Parathyroid adenoma (tissue), 2 donors: ENCODE measurements at regions not wholly inside any gene's neighbourhood (a gene's known extent, or its start where the extent isn't known, plus 50 kb on each side); places are given as distances from the start of the nearest gene placed in this dataset.

Experiments used
- H2AFZ ChIP-seq: fragments of 300-600 bp; sonication (generic); one replicate; pipeline ENCODE4 v1.7.0; 2017; ENCODE audit warnings: antibody characterized with exemption, mild to moderate bottlenecking
- H3K27ac ChIP-seq: fragments of 300-600 bp; sonication (generic); one replicate; pipeline ENCODE4 v1.7.0; 2017
- H3K27me3 ChIP-seq: fragments of 300-600 bp; sonication (generic); one replicate; pipeline ENCODE4 v1.7.0; 2017; ENCODE audit warnings: low read length; ENCODE audit not compliant: control insufficient read depth, insufficient read depth
- H3K36me3 ChIP-seq: fragments of 300-600 bp; sonication (generic); one replicate; pipeline ENCODE4 v1.7.0; 2017; ENCODE audit warnings: low read length; ENCODE audit not compliant: control insufficient read depth, insufficient read depth
- H3K4me1 ChIP-seq: fragments of 300-600 bp; sonication (generic); one replicate; pipeline ENCODE4 v1.7.0; 2017; ENCODE audit warnings: control low read depth
- H3K4me2 ChIP-seq: fragments of 300-600 bp; sonication (generic); one replicate; pipeline ENCODE4 v1.7.0; 2017; ENCODE audit warnings: low read length
- H3K4me3 ChIP-seq: fragments of 300-600 bp; sonication (generic); one replicate; pipeline ENCODE4 v1.7.0; 2017; ENCODE audit warnings: low read depth, low read length
- H3K79me2 ChIP-seq: fragments of 300-600 bp; sonication (generic); one replicate; pipeline ENCODE4 v1.7.0; 2017; ENCODE audit warnings: control low read depth
- H3K9ac ChIP-seq: fragments of 300-600 bp; sonication (generic); one replicate; pipeline ENCODE4 v1.7.0; 2017; ENCODE audit warnings: mild to moderate bottlenecking
- H3K9me3 ChIP-seq: fragments of 300-600 bp; sonication (generic); one replicate; pipeline ENCODE4 v1.7.0; 2017; ENCODE audit warnings: low read length; ENCODE audit not compliant: control insufficient read depth
- TF ChIP-seq, protein P1 (sequence below): fragments of 300-600 bp; sonication (generic); IDR thresholded peaks from one replicate; pipeline ENCODE4 v1.7.0; 2017; ENCODE audit warnings: antibody characterized with exemption, mild to moderate bottlenecking
- donor health status: primary hyperparathyroidism.

DNA sequence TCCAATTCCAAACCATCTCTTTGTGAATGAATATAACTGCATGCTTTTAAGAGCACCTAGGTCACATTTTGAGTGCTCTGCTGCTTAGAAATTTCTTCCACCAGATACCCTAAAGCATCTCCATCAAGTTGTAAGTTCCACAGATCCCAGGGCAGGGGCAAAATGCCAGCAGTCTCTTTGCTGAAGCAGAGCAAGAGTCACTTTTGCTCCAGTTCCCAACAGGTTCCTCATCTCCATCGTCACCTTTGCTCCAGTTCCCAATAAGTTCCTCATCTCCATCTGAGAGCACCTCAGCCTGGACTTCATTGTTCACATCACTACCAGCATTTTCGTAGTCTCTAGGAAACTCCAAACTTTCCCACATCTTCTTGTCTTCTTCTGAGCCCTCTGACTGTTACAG is 116.7 kb upstream of the ALKAL2 start:
- Histone ChIP-seq H3K27ac (no peak overlapping the region), H3K4me2 (no peak overlapping the region), H3K9me3 (no peaks in the 10 kb centered on the region), H3K4me1 (no peaks in the 10 kb centered on the region), H3K9ac (no peak overlapping the region), H3K27me3 (no peaks in the 10 kb centered on the region), H3K79me2 (no peaks in the 10 kb centered on the region), H3K36me3 (no peaks in the 10 kb centered on the region), H3K4me3 (no peak overlapping the region), H2AFZ (no peak overlapping the region)
- TF ChIP-seq, protein P1, sequence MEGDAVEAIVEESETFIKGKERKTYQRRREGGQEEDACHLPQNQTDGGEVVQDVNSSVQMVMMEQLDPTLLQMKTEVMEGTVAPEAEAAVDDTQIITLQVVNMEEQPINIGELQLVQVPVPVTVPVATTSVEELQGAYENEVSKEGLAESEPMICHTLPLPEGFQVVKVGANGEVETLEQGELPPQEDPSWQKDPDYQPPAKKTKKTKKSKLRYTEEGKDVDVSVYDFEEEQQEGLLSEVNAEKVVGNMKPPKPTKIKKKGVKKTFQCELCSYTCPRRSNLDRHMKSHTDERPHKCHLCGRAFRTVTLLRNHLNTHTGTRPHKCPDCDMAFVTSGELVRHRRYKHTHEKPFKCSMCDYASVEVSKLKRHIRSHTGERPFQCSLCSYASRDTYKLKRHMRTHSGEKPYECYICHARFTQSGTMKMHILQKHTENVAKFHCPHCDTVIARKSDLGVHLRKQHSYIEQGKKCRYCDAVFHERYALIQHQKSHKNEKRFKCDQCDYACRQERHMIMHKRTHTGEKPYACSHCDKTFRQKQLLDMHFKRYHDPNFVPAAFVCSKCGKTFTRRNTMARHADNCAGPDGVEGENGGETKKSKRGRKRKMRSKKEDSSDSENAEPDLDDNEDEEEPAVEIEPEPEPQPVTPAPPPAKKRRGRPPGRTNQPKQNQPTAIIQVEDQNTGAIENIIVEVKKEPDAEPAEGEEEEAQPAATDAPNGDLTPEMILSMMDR, result no peak

DNA sequence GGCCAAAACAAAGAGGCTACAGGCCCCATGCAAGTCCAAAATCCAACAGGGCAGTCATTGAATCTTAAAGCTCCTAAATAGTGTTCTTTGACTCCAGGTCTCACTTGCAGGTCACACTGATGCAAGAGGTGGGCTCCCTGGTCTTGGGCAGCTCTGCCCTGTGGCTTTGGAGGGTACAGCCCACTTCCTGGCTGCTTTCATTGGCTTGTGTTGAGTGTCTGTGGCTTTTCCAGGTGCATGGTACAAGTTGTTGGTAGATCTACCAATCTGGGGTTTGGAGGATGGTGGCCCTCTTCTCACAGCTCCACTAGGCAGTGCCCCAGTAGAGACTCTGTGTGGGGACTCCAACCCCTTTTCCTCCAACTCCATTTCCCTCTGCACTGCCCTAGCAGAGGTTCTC is 115.8 kb upstream of the ALKAL2 start:
- no peak overlapping the region for H3K27ac ChIP-seq
- H3K79me2 ChIP-seq, result no peaks in the 10 kb centered on the region
- H3K4me3 ChIP-seq, result no peak overlapping the region
- H2AFZ ChIP-seq, result no peak overlapping the region
- H3K27me3 ChIP-seq, result no peaks in the 10 kb centered on the region
- H3K4me2 ChIP-seq, result no peak overlapping the region
- TF ChIP-seq, protein P1, result no peak
- no peaks in the 10 kb centered on the region for H3K4me1 ChIP-seq
- no peak overlapping the region for H3K9ac ChIP-seq
- no peaks in the 10 kb centered on the region for H3K9me3 ChIP-seq
- no peaks in the 10 kb centered on the region for H3K36me3 ChIP-seq

DNA sequence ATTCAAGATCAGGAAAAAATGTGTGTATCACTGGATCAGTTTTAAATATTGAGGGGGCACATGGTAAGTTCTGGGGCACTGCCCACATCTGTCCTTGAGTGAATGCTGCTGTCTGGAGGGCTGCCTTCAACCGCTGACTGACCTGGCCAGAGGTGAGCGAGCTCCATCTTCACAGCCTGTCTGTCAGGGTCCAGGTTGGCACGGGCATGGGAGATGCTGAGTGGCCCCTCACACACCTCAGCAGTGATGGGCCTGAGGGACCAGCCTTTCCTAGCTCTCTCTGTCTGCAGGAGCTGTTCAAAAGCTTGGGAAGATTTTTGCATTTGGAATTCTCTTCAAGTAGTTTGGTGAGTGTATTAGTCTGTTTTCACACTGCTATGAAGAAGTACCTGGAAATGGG is 114.8 kb upstream of the ALKAL2 start:
- H3K4me3 ChIP-seq, result no peak overlapping the region
- H3K4me1 ChIP-seq, result no peaks in the 10 kb centered on the region
- no peaks in the 10 kb centered on the region for H3K27me3 ChIP-seq
- H3K36me3 ChIP-seq, result no peaks in the 10 kb centered on the region
- H3K27ac ChIP-seq, result no peak overlapping the region
- H3K79me2 ChIP-seq, result no peaks in the 10 kb centered on the region
- H3K9ac ChIP-seq, result no peak overlapping the region
- no peak overlapping the region for H2AFZ ChIP-seq
- TF ChIP-seq, protein P1, result no peak
- H3K4me2 ChIP-seq, result no peak overlapping the region
- no peaks in the 10 kb centered on the region for H3K9me3 ChIP-seq

DNA sequence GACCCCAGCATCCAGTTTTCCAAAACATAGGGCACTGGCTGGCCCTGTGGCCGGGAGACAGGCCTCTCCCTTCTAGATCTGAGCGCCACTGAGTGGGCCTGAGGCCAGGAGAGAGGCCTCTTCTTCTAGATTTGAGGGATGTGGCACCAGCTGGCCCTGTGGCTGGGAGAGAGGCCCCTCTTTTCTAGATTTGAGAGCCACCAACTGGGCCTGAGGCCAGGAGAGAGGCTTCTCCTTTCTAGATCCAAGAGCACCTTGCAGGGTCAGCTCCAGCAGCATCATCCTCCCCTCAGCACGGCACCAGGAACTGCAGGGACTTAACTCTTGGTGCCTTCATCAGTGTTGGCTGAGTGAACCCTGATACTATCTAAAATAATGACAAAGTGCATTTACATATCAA is 114.3 kb upstream of the ALKAL2 start:
- Histone ChIP-seq H3K4me2 (no peak overlapping the region), H3K4me1 (no peaks in the 10 kb centered on the region), H3K9me3 (no peaks in the 10 kb centered on the region), H3K9ac (no peak overlapping the region), H3K27ac (no peak overlapping the region), H2AFZ (no peak overlapping the region), H3K4me3 (no peak overlapping the region), H3K27me3 (no peaks in the 10 kb centered on the region), H3K79me2 (no peaks in the 10 kb centered on the region), H3K36me3 (no peaks in the 10 kb centered on the region)
- TF ChIP-seq, protein P1, result no peak

DNA sequence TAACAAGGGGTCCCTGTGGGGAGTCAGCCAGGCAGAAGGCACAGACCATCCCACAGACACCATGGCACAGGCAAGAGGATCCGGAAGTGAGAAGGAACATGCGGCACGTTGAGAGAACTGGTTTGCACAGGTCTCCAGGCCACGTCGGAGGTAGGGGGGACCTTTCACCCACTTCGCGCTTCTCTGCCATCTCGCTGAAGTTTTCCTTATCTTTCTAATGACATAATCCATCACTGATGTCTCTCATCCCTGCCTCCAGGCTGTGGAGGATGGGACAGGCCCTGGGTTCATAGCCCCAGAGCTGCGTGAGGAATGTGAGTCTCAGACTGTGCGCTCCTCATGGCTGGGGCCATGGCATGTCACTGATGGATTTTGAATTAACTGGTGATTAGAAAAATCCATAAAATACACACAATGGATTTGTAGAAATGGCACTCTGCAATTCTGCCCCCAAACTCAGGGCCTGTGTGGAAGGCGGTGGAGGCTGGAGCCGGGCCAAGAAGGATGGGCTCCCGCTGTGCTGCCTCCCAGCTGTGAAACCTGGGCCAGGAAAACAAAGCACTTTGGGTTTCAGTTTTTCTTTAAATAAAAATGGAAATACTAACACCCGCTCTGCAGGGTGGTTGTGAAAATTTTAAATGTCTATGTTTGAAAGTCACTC is 113.3 kb upstream of the ALKAL2 start:
- H3K4me3 ChIP-seq, result no peak overlapping the region
- no peaks in the 10 kb centered on the region for H3K4me1 ChIP-seq
- H3K27ac ChIP-seq, result no peak overlapping the region
- no peaks in the 10 kb centered on the region for H3K79me2 ChIP-seq
- H3K9ac ChIP-seq, result no peak overlapping the region
- H3K9me3 ChIP-seq, result no peaks in the 10 kb centered on the region
- H3K27me3 ChIP-seq, result no peaks in the 10 kb centered on the region
- H3K4me2 ChIP-seq, result no peak overlapping the region
- H3K36me3 ChIP-seq, result no peaks in the 10 kb centered on the region
- TF ChIP-seq, protein P1, result no peak
- H2AFZ ChIP-seq, result no peak overlapping the region
